ENCODE measurements at regions not wholly inside any gene's neighbourhood (a gene's known extent, or its start where the extent isn't known, plus 50 kb on each side); places are given as distances from the start of the nearest gene placed in this dataset.

DNA sequence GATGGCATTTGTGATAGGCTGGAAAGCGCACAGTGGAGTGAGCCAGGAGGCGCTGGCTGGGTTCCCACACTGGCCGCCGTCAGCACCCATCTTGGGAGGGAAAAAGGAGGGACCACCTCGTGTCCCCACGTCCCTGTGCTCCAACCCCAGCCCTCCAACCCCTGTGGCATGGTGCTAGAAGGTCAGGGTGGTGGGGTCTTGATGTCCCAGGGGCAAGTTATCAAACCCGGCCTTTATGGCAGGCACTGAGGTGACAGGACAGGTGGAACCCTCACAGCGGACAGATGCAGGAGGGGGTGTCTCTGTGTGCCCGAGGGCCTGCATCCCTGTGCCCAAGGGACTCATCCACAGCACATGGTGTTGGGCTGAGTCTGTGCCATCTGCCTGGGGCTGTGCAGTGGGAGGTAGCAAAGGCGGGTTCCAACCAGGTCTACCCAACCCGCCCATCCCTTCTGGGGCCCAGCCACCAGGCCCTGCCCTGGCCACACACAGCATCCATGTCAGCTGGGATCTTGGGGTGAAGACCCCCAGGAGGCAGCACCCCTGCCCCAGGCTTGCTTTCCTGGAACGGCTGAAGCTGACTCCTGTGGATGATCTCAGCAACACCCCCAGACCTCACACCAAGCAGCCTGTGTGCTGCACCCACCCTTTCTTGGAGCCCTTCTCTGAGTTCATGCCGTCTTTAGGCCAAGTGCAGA is 246.1 kb downstream of the NDUFA10 start:
- no peak for DNase-seq
- POLR2A ChIA-PET, result no interaction called here
- no peaks in the 10 kb centered on the region for H3K36me3 ChIP-seq (ENCODE audit: control insufficient read depth in 2 of 3, insufficient read depth in 3 of 3, low read length in 3 of 3)
- H3K4me1 ChIP-seq (ENCODE audit: control insufficient read depth in 2 of 2, insufficient read depth in 2 of 2, low read length in 2 of 2), result no peaks in the 10 kb centered on the region
- Mint-ChIP-seq H3K9me3 (peaks cover 0 to 11% (median 4%) of the 10 kb centered on the region in 11 donors), H3K4me1 (no peaks in the 10 kb centered on the region), H3K36me3 (peaks cover 0 to 3% (median 0%) of the 10 kb centered on the region in 5 donors), H3K4me3 (no peak overlapping the region), H3K27me3 (peaks cover 0 to 19% (median 5%) of the 10 kb centered on the region in 5 donors), H3K27ac (no peak overlapping the region)
- intact Hi-C loops (cut with micrococcal nuclease), result no loop called here
- H3K9me3 ChIP-seq (ENCODE audit: control insufficient read depth in 2 of 3, low read length in 3 of 3), result no peaks in the 10 kb centered on the region
- H3K4me3 ChIP-seq (ENCODE audit: low read length), result no peak overlapping the region
- CTCF ChIA-PET, result no interaction called here
- no peaks in the 10 kb centered on the region for H3K27me3 ChIP-seq (ENCODE audit: control insufficient read depth in 2 of 2, insufficient read depth in 2 of 2, low read length in 2 of 2)
- no peak for ATAC-seq
- H3K27ac ChIP-seq (ENCODE audit: low read depth, low read length), result no peak overlapping the region

GRCh38 chr2:239778042-239778851 is 246.9 kb downstream of the NDUFA10 start:
- H3K36me3 ChIP-seq (ENCODE audit: control insufficient read depth in 2 of 3, insufficient read depth in 3 of 3, low read length in 3 of 3), result no peaks in the 10 kb centered on the region
- Mint-ChIP-seq H3K27me3 (peaks cover 0 to 14% (median 5%) of the 10 kb centered on the region in 5 donors), H3K4me1 (no peaks in the 10 kb centered on the region), H3K36me3 (peaks cover 0 to 3% (median 0%) of the 10 kb centered on the region in 5 donors), H3K27ac (no peak overlapping the region), H3K4me3 (no peak overlapping the region), H3K9me3 (peaks cover 0 to 11% (median 4%) of the 10 kb centered on the region in 11 donors)
- ChIA-PET CTCF (no interaction called here), POLR2A (no interaction called here)
- no peak overlapping the region for H3K27ac ChIP-seq (ENCODE audit: low read depth, low read length)
- no peaks in the 10 kb centered on the region for H3K9me3 ChIP-seq (ENCODE audit: control insufficient read depth in 2 of 3, low read length in 3 of 3)
- no peak for ATAC-seq
- H3K27me3 ChIP-seq (ENCODE audit: control insufficient read depth in 2 of 2, insufficient read depth in 2 of 2, low read length in 2 of 2), result no peaks in the 10 kb centered on the region
- intact Hi-C loops (cut with micrococcal nuclease), result no loop called here
- no peak for DNase-seq
- no peaks in the 10 kb centered on the region for H3K4me1 ChIP-seq (ENCODE audit: control insufficient read depth in 2 of 2, insufficient read depth in 2 of 2, low read length in 2 of 2)
- no peak overlapping the region for H3K4me3 ChIP-seq (ENCODE audit: low read length)

DNA sequence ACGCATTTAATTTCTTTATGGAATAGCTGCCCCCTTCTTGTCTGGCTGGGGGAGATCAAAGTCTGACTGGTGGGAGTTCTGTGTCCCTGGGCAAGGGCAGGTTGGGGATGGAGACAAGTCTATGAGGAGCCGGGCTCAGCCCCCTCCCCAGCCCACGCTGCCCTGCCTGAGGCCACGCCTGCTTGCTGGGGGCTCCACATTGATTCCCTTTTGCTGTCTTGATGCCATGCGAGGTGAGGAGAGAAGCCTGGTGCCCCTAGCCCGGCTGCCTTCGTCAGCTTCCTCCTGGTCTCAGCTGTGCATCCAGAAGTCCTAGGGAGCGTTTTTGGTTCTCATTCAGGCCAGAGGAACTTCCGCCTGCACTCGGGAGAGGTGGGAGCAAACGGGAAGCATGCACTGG is 247.9 kb downstream of the NDUFA10 start:
- Mint-ChIP-seq H3K27me3 (peaks cover 0 to 17% (median 0%) of the 10 kb centered on the region in 5 donors), H3K4me3 (no peak overlapping the region), H3K4me1 (no peaks in the 10 kb centered on the region), H3K27ac (no peak overlapping the region), H3K36me3 (peaks cover 0 to 3% (median 0%) of the 10 kb centered on the region in 5 donors), H3K9me3 (peaks cover 0 to 17% (median 6%) of the 10 kb centered on the region in 11 donors)
- DNase-seq, result no peak
- H3K9me3 ChIP-seq (ENCODE audit: control insufficient read depth in 2 of 3, low read length in 3 of 3), result peaks cover 0 to 4% (median 0%) of the 10 kb centered on the region in 3 experiments
- ATAC-seq, result no peak
- no peak overlapping the region for H3K4me3 ChIP-seq (ENCODE audit: low read length)
- no peaks in the 10 kb centered on the region for H3K36me3 ChIP-seq (ENCODE audit: control insufficient read depth in 2 of 3, insufficient read depth in 3 of 3, low read length in 3 of 3)
- ChIA-PET POLR2A (no interaction called here), CTCF (interaction anchor here (0.6 kb wide), 1 partner anchor 638 kb away, joined by 3 read pairs; no protein-coding TSS in a partner anchor)
- intact Hi-C loops (cut with micrococcal nuclease), result no loop called here
- no peak overlapping the region for H3K27ac ChIP-seq (ENCODE audit: low read depth, low read length)
- H3K27me3 ChIP-seq (ENCODE audit: control insufficient read depth in 2 of 2, insufficient read depth in 2 of 2, low read length in 2 of 2), result no peaks in the 10 kb centered on the region
- no peaks in the 10 kb centered on the region for H3K4me1 ChIP-seq (ENCODE audit: control insufficient read depth in 2 of 2, insufficient read depth in 2 of 2, low read length in 2 of 2)

DNA sequence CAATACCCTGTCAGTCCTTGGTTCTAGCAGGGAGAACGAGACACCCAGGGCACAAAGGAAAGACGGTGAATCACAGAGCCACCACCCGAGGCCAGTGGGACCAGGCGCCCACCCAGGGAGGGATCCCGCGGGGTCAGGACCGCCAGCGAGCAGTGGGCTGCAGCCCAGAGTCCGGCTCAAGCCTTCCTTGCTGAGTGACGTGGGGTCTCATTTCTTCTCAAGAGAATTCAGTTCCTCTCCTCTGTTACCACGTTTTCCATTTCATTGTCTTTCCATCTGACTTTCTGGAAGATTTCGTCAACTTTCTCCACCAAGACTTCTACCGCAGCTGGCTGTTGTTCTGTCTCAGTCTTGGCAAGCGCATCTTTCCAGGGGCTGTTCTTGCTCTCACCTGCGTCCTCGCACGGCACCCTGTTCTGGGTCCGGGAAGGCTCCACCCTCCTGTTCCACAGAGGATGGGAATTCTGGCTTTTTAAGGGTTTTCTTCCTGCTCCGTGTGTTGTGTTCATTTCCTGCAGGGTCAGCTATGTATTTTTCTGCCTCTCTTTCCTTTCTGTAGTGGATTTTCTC is 248.6 kb downstream of the NDUFA10 start:
- H3K27me3 ChIP-seq (ENCODE audit: control insufficient read depth in 2 of 2, insufficient read depth in 2 of 2, low read length in 2 of 2), result no peaks in the 10 kb centered on the region
- H3K4me1 Mint-ChIP-seq, result no peaks in the 10 kb centered on the region
- POLR2A ChIA-PET, result no interaction called here

DNA sequence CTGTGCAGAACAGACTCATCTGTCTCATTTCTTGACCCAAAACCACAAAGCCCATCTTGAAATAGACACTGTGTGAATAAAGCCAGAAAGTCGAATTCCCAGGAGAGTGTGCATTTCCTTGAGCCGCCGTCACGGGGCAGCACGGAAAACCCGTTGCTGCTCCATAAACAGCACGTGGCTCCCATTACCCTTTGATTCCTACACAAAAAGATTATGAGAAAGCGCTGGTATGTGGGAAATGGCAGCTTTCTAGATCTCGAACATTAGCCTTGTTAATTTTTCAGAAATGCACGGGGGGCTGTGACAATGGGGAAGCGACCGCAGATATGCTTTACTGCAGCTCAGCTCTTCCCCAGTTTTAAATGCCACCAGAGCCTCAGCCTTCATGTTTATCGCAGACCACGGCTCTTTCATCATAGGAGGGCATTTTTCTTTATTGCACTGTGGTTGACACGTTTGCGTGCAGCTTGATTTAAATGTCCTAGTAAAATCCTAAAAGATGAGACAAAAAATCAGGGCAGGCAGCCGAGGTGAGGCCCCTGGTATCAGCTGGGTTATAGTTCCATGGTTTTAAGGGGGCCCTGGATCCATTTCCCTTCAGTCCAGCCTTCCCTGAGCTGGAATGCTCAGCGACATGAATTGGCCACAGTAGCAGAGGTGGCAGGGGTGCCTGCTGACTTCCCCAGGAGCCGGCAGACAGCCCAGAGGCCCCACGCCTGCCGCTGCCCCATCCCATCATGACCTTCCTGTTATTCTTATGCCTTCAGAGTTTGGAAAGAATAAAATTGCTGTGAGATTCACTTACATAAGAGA is 249.3 kb downstream of the NDUFA10 start:
- peaks cover 0 to 17% (median 0%) of the 10 kb centered on the region in 5 donors for H3K27me3 Mint-ChIP-seq
- Histone ChIP-seq H3K4me3 (ENCODE audit: low read length) (no peak overlapping the region), H3K9me3 (ENCODE audit: control insufficient read depth in 2 of 3, low read length in 3 of 3) (peaks cover 0 to 12% (median 0%) of the 10 kb centered on the region in 3 experiments), H3K27me3 (ENCODE audit: control insufficient read depth in 2 of 2, insufficient read depth in 2 of 2, low read length in 2 of 2) (no peaks in the 10 kb centered on the region), H3K4me1 (ENCODE audit: control insufficient read depth in 2 of 2, insufficient read depth in 2 of 2, low read length in 2 of 2) (no peaks in the 10 kb centered on the region), H3K27ac (ENCODE audit: low read depth, low read length) (no peak overlapping the region), H3K36me3 (ENCODE audit: control insufficient read depth in 2 of 3, insufficient read depth in 3 of 3, low read length in 3 of 3) (no peaks in the 10 kb centered on the region)
- peaks cover 0 to 3% (median 0%) of the 10 kb centered on the region in 5 donors for H3K36me3 Mint-ChIP-seq
- intact Hi-C loops (cut with micrococcal nuclease), result no loop called here
- DNase-seq, result peak in 1 of 9 donors; percentile 4
- H3K27ac Mint-ChIP-seq, result no peak overlapping the region
- ChIA-PET CTCF (no interaction called here), POLR2A (no interaction called here)
- no peaks in the 10 kb centered on the region for H3K4me1 Mint-ChIP-seq
- no peak overlapping the region for H3K4me3 Mint-ChIP-seq
- H3K9me3 Mint-ChIP-seq, result peaks cover 0 to 21% (median 8%) of the 10 kb centered on the region in 11 donors
- ATAC-seq, result no peak

More for the DNA sequence above, 248.6 kb downstream of the NDUFA10 start:
- DNase-seq, result peak in 1 of 9 donors; percentile 12
- H3K36me3 Mint-ChIP-seq, result peaks cover 0 to 3% (median 0%) of the 10 kb centered on the region in 5 donors
- Histone ChIP-seq H3K4me3 (ENCODE audit: low read length) (no peak overlapping the region), H3K27ac (ENCODE audit: low read depth, low read length) (no peak overlapping the region), H3K9me3 (ENCODE audit: control insufficient read depth in 2 of 3, low read length in 3 of 3) (peaks cover 0 to 7% (median 0%) of the 10 kb centered on the region in 3 experiments), H3K4me1 (ENCODE audit: control insufficient read depth in 2 of 2, insufficient read depth in 2 of 2, low read length in 2 of 2) (no peaks in the 10 kb centered on the region), H3K36me3 (ENCODE audit: control insufficient read depth in 2 of 3, insufficient read depth in 3 of 3, low read length in 3 of 3) (no peaks in the 10 kb centered on the region)
- ATAC-seq, result no peak
- H3K4me3 Mint-ChIP-seq, result no peak overlapping the region
- no peak overlapping the region for H3K27ac Mint-ChIP-seq
- CTCF ChIA-PET, result interaction anchor here (0.6 kb wide), 1 partner anchor 638 kb away, joined by 3 read pairs; no protein-coding TSS in a partner anchor
- peaks cover 0 to 20% (median 8%) of the 10 kb centered on the region in 11 donors for H3K9me3 Mint-ChIP-seq
- H3K27me3 Mint-ChIP-seq, result peaks cover 0 to 17% (median 0%) of the 10 kb centered on the region in 5 donors
- intact Hi-C loops (cut with micrococcal nuclease), result no loop called here

- Histone ChIP-seq H3K9me3 (ENCODE audit: control insufficient read depth in 2 of 3, low read length in 3 of 3) (peaks cover 0 to 12% (median 0%) of the 10 kb centered on the region in 3 experiments), H3K4me3 (ENCODE audit: low read length) (no peak overlapping the region), H3K27ac (ENCODE audit: low read depth, low read length) (no peak overlapping the region), H3K4me1 (ENCODE audit: control insufficient read depth in 2 of 2, insufficient read depth in 2 of 2, low read length in 2 of 2) (no peaks in the 10 kb centered on the region), H3K27me3 (ENCODE audit: control insufficient read depth in 2 of 2, insufficient read depth in 2 of 2, low read length in 2 of 2) (no peaks in the 10 kb centered on the region), H3K36me3 (ENCODE audit: control insufficient read depth in 2 of 3, insufficient read depth in 3 of 3, low read length in 3 of 3) (no peaks in the 10 kb centered on the region)
- Mint-ChIP-seq H3K27me3 (peaks cover 0 to 17% (median 0%) of the 10 kb centered on the region in 5 donors), H3K9me3 (peaks cover 0 to 14% (median 7%) of the 10 kb centered on the region in 11 donors), H3K36me3 (no peaks in the 10 kb centered on the region), H3K4me3 (no peak overlapping the region), H3K4me1 (no peaks in the 10 kb centered on the region), H3K27ac (no peak overlapping the region)
- CTCF ChIA-PET, result no interaction called here
- DNase-seq (no peak), ATAC-seq (no peak)
- POLR2A ChIA-PET, result no interaction called here
- intact Hi-C loops (cut with micrococcal nuclease), result no loop called here
These were observed 250.1 kb downstream of the NDUFA10 start for GRCh38 chr2:239774933-239775622.
